Suppressor macrophage treated with lipopolysaccharide for 1 hour (primary cell): ENCODE measurements at regions not wholly inside any gene's neighbourhood (a gene's known extent, or its start where the extent isn't known, plus 50 kb on each side); places are given as distances from the start of the nearest gene placed in this dataset.

Source experiments
- DNase-seq, 3 donors: peaks; one replicate each; pipeline ENCODE4 v3.0.0-alpha.2; 2020 to 2022

DNA sequence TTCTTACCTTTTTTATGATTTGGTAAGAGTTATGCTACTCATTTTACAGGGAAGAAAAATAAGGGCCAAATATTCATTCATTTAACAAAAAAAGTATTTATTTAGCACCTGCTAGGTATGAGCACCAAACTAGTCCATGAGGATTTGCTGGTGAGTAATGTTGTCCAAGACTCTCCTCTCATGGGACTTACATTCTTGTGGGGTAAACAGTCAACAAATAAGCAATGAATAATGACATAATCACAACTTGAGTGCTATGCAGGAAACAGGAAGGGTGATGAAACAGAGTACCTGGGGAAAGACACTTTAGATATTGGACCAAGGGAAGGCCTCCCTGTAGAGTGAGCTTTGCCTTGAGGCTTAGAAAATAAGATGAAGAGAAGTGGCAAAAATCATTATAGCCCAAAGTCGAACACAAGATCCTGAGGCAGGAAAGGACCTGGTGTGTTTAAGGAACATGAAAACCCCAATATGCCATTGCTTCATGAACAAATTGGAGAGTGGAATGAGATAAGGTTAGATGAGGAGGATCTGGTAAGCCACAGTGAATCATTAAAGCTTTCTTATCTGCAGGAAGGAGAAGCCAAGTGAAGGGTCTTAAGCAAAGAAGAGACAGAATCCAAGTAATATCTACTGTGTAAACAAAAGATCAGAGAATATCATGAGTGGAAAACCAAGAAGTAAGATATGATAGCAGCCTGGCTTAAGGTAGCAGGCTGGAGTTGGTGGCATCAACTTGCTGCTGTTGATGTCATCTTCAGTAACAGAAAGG, 294.5 kb upstream of the NBEA start:
- DNase-seq: no peak

DNA sequence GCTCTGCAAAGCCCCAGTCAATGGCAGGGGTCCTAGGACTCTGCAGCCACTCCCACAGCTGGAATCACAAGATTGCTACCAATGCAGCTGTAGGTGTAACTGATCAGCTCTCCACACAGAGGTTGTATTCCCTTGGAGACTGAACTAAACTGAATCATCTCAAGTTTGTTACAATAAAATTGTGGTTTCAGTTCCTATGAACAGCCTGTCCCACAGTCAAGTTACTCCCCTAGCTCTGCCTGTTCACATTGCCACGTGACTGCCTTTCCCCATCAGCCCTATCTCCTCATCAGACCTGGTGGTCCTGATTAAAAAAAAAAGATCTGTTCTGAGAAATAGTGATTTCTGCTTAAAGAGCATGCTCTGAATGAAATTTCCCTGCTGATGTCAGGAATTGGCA, 287.9 kb upstream of the NBEA start:
- DNase-seq: no peak

DNA sequence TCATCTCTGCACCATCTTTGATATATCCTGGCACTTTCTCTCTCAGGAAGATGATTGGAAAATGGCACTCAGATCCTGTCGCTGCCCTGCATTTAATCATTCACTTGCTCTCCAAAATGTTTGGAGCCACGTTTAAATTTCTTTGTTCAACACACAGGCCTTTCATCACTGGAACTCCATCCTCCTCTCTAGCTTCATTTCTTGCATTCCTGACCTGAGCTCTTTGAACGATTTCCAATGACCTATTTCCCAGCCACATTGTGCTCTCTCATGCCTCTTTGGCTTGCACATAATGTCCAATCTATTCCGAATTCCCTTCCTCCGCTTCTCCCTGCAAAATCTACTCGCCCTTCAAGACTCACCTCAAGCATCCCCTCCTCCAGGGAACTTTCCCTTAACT, 287.4 kb upstream of the NBEA start:
- no peak for DNase-seq

DNA sequence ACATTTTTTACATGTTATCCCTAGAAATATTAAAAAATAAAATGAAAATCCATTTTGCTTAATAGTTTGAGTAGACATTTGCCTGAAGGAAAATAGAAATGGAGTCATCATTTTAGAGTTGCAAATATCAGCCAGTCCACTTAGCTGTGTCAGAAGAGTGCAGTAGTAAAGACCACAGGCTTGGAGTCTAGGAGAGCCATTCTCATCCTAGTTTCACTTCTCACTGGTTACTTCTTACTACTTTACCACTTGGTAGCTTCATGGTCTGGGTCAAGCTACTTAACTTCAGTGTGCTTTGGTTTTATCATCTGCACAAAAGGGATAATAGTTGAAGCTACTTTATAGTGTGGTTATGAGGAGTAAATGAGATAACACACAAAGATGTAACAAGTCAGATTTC, 286.5 kb upstream of the NBEA start:
- DNase-seq: no peak

DNA sequence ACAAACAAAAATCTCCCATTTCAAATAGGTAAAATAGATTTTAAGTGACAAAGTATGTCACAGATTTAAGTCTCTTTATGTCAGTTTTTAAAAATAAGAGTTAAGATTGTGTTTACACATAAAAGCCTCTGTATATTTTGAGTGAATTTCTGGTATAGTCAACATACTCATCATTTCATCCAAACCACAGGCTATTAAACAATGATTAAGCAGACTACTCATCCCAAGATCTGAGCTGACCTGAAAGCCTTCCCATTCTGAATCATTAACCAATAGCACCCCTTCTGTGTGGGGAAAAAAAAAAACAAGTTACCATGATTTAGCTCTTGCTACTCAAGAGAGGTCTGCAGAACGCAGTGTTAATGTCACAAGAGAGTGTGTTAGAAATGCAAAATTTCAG, 284.4 kb upstream of the NBEA start:
- DNase-seq: no peak

DNA sequence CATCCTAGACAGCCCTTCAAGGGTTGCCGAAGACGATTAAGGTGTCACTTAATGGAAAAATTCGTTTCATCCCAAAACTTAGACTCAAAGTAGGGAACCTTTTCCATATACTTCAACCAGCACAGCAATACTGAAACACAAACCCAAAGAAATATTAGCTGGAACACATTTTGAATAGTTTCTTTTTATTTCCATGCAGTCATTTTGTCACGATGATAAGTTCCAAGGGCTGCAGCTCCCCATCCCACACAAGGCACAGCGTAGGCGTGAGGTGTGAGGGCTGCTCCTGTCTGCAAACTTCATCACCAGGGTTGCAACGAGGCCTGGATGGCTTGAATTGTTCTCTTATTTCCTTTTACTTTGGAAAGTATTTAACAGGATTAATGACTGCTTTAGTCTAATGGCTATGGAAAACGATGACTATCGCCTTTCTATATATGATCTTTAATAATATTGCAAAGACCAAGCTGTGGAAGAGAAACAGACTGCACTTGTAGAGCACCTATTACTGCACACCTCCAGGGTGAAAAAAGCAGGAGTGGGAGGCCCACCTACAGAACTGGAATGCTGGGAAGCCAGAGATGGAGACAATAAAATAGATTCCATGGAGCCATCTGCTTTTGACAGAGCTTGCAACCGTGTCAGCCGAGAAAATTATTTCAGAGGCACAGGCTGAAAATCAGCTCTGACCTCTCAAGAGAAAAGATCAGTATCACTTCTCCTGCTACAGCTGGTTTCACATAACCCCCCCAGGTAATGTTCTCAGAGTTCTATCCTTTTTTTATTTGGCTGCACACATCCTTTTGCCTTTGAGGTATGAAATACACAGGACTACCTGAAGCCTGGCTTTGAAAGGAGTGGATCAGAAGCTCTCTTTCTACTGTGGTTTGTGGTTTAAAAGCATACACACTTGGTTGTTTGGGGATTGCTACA, 274.5 kb upstream of the NBEA start:
- no peak for DNase-seq

DNA sequence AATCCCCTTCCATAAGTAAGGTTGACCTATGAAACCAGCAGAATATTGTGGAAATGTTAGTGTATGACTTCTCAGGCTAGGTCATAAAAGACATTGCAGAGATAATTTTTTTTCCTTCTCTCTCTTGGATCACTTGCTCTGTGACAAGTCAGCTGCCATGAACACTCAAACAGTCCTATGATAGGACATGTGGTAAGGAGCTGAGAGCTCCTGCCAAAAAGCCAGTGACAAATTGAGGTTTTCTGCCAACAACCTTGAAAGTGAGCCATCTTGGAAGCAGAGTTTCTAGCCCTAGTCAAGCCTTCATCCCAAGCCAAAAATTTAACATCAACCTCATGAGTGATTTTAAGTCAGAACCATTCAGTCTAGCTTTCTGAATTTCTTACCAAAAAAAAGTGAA, 270.9 kb upstream of the NBEA start:
- no peak for DNase-seq

DNA sequence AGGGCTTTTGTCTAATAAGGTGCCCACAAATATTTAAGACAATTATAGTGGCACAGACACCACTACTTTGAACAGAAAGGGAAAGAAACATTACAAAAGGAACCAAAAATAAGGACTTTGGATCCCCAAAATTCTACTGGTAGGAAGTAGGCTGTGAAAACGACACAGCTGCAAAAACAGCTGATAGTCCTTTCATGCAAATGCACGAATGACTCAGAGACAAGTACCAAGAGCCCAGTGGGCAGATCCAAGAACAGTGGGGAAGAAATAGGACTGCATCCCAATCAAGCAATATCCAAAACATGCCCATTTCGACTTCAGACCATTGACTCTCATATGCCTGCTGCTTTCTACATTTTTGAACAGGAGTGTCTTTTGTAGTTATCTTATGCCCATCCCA, 269.4 kb upstream of the NBEA start:
- DNase-seq: no peak

DNA sequence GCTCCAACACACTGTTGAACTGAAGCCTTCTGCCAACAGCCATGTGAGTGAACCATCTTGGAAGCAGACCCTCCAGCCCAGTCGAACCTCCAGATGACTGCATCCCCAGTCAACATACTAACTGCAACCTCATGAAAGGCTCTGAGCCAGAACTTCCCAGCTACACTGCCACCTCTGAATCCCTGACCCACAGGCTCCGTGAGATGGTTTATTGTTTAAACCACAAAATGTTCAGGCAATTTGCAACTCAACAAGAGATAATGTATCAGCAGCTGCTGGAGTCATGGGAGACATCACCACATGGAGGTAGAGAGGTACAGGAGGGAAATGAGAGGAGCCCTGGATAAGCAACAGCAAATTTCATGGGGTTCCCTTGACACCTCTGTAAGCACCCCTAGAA, 266.4 kb upstream of the NBEA start:
- DNase-seq: no peak

DNA sequence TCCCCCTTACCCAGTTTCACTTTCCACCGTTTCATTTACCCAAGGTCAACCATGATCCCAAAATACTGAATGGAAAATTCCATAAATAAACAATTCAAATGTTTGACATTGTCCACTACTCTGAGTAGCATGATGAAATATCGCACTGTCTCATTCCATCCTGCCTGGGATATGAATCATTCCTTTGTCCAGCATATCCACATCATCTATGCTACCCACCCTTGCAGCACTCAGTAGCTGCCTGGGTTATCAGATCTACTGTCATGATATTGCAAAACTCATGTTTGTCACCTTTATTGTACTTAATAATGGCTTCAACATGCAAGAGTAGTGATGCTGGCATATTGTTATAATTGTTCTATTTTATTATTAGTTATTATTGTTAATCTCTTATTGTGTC, 263.9 kb upstream of the NBEA start:
- DNase-seq: no peak

DNA sequence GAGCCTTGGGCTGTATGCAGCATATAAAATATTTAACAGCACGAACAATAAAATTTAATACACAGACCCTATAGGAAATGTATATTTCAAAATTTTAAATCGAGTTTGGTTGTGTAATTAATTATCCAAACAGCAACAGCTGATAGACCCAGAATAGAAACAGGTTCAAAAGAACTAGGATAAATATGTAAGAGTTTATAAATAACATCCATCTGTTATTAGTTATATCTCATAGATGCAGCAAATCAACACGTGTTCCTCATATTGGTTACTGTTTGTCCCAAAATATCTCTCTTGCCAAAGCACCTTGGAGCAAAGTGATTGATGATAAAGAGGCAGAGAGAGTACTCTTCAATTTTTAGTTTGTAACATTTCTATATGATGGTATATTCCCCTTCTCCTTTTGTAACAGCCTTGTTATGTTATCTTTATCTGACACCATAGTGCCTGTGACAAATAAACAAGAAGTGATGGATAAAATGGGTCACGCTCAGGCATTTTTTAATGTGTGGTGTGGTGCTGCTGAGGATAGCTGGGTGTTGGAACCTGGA, 260.6 kb upstream of the NBEA start:
- DNase-seq: no peak

DNA sequence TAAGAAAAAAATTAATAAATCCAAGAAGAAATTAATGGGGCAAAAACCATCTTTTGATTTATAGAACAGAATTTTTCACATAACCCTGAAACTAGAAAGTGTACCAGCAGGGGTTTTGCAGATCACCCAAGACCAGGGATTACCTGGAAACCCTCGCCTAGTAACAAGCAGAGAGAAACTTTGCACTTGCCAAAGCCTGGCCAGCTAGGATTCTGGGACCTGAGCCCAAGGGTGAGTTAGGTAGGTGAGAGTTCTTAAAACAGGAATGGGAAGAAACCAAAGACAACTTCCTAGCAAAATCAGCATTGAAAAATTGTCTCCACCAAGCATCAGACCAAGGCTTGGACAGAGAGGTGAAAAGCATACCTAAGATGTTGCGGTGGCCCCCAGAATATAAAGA, 247.0 kb upstream of the NBEA start:
- DNase-seq: no peak

DNA sequence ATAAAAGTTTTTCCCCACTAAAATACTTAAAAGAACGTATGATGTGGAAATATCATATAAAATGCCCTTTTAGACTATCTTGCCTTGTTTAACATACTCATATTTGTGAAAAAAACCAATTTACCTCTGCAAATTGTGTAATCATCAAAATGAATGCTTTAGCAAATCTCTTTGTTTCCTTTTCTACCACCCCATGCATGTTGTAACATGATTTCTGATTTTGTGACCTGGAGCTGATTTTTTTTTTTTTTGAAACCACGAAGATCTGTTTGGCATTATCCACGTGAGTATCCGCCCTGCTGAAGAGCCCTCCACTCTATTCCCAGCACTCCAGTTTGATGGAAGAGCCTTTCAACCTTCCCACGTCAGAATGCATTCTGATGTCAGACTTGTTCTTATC, 245.8 kb upstream of the NBEA start:
- no peak for DNase-seq

DNA sequence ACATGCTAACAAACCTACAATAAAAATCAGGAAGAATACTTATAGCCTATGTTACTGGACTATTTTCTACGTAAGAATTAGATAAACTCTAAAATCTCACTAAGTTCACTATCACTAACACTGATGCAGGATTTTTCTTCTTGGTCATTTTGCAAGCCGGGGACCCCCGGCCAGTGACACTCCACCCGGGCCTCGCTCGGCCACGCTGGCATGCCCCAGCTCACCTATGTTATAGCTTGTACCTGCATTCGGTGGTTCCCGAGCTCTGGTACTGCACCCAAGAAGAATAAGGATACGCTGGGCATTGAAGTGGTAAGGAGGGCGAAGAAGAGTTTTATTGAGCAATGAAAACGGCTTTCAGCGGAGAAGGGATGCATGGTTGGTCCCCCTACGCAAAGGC, 245.3 kb upstream of the NBEA start:
- no peak for DNase-seq

DNA sequence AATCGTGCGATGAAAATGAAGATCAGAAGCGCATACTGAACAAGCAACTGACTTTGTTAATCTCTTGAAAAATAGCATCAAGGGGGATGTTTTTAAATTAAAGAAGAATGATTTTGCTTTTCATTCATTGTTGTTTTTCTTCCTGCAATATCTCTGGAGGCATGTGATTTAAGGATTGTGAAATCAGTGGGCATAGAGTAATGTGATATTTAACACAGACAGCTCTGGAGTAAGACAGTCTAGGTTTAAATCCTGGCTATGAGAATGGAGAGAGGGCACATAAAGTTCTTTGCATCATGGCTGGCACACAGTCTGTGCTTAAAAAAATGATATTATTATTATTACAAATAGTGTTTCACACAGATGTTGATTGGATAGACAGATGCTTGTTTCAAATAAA, 243.1 kb upstream of the NBEA start:
- no peak for DNase-seq

DNA sequence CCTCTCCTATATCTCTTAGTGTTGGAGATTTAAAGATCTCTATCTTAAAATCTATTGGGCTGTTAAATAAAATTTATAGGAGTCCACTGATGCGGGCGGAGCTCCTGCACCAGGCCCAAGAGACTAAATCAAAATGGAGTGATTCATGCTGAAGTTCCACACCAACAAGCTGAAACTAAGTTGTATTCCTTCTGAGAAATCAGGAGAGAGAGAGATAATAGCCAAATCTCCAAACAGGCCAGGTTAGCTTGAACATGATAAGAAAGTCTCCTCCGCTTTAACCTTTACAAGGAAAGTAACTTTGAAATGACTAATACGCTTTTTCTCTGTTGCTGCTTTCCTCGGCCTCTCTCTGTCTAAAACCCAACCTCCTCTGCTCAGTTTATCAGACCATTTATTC, 241.9 kb upstream of the NBEA start:
- DNase-seq: no peak

DNA sequence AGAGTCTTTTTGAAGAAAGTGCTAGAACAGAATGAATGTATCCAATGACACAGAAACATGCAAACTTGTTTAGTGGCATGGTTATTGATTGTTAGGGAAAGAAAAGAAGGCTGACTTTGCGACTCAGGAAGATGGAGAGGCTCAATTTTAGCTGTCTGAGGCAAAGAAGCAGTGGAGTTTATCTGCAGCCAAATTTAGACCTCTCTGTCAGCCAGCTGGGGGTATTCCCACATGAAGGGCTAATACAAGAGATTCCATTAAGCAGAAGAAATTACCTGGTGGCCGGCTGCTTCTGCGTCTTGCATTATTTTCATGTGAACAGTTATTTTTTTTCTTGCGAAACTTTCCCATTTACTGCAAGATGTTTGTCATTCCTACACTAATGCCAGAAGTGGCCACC, 240.2 kb upstream of the NBEA start:
- DNase-seq: no peak

DNA sequence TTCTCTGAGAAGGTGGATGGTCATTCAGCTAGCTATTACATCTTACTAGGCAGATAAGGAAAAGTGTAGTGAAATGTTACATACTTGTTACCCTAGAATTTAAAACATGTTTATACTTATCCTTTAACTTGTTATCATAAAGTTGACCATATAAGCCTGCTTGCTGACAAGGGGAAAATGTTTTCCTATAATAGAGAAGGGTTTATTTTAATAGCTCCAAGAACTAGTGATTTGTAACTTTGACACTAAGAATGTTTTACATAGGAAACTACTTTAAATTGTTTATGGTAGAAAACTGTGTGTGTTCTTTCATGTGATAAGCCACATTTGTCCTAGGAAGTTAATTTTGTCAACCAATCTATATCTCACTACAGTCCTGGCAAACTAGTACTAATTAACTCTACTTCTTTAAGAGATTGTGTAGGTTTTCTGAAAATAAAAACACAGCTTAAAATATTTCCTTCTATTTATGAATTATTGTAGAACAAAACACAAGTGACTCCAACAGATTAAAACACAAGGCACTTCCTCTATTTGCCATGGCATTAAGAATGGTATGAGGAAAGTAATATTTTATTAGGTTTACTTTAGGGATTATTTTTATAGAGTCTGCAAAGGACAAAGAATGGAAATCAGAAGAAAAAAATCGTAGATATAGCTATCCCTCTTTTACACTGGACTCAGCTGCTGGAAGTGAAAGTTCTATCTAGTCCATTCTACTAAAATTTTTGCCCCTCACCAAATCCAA, 233.3 kb upstream of the NBEA start:
- DNase-seq: no peak

DNA sequence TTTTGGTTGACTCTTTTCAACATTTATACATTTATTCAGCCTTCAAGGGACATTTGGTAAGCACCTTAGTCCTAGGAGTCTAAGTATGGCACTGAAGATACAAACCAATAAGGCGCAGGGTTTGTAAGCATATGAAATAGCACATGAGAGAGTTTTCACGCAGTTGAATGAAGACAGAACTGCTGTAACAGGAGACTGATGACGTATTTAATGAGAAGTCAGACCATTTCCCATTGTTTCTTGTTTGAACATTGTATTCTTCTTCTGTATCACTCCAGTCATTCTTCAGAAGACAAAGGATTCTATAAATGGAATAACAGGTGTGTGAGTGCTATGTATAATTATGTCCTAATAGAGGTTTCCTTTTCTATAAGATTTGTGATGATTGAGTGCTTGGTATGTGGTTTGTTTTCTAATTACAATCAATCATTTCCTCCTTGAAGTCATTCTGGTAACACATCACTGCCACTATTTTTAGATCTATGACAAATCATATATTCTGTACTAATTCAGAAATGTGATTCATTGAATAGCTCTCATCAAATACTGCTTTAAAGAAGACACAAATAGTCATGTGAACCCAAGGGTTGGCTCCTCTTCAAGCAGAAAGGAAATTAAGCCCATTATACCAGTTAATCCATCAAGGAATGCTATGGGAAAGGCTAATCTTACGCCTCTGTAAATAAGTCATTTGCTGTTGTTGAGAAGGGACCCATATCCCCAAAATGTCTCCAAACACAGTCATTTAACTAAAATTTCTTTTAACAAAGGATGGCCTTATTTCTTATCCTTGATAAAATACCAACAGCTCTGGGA, 222.8 kb upstream of the NBEA start:
- DNase-seq: no peak

DNA sequence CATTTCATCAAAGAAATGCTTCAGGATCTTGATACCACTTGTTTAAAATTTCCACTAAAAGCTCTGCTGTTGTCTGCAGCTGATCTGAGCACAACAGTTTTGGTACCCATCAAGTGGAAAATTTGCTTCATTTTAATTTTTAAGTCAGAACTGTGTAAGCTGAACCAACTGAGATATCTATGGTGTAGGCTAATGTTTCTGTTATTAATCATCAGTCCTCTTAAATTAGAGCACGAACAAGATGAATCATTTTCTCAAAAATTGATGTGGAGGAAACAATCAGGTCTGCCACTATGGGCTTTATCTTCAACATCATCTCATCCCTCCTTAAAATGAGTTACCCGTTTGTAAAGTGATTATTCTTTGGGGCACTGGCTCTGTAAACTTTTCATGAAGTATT, 221.5 kb upstream of the NBEA start:
- DNase-seq: no peak

DNA sequence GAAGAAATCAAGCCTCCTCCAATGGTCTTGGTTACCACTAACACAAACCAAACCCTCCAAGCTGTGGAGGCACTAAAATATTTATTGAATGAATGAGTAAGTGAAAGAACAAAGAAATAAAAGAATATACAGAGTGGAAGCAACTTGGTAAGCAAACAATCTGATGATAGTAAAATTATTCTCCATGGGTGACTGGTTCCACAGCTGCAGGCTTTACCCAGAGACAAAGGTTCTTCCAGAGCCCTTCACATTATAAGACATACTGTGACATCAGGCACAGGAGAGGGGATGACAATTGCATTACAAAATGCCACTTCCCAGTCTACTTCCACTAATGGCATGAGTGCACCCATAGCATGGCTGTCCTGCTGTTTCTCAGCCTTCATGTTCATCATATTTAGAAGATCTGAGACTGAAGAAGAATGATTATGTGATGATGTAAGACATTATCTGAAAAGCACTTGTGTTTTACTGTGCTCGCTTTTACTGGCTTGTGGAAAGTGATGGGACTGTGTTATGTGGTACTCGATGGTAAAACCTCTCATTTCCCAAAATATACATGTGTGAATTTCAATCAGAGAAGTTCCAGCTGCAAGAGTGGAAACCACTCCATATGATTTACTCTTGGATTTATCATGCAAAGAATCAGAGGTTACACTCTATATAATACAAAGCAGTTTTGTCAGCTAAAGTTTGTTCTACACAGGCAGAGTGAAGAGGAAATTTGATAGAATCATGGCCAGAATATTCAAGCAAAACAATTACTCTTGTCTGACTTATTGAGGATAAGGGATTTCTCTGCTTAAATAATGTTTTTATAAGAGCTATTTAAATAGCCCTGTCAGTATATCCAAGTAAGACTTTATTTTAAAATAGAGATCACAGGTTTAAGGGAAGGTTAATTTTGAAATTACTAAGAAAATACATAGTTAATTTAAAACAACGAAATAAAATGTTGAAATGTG, 220.2 kb upstream of the NBEA start:
- DNase-seq: no peak
